NT2/D1 (cell line): ENCODE measurements at regions not wholly inside any gene's neighbourhood (a gene's known extent, or its start where the extent isn't known, plus 50 kb on each side); places are given as distances from the start of the nearest gene placed in this dataset.

ENCODE experiments used
- SUZ12 ChIP-seq: IDR thresholded peaks from 2 replicates; pipeline ENCODE4 v1.6.1; 2011; ENCODE audit not compliant: insufficient read length, insufficient read depth; ENCODE audit errors: extremely low read depth
- YY1 ChIP-seq: IDR thresholded peaks from 2 replicates; pipeline ENCODE4 v1.6.1; 2011; ENCODE audit not compliant: insufficient read length, insufficient read depth
- ZNF274 ChIP-seq: IDR thresholded peaks from 2 replicates; pipeline ENCODE4 v1.6.1; 2011; ENCODE audit warnings: mild to moderate bottlenecking, low read depth, low read length

- TF ChIP-seq ZNF274 (no peak), YY1 (no peak), SUZ12 (no peak)
Measured at GRCh38 chr5:144548936-144549335, 378.3 kb downstream of the KCTD16 start.
